CD14-positive monocyte (primary cell): ENCODE measurements at regions not wholly inside any gene's neighbourhood (a gene's known extent, or its start where the extent isn't known, plus 50 kb on each side); places are given as distances from the start of the nearest gene placed in this dataset.

Experiments used
- DNase-seq, 3 donors: peaks; one replicate each; pipeline ENCODE4 v3.0.0-alpha.2; 2011 to 2022
- H2AFZ ChIP-seq: 2 replicates; pipeline ENCODE4 v1.6.0; 2012; ENCODE audit warnings: mild to moderate bottlenecking, low read depth, low read length, inconsistent platforms; ENCODE audit not compliant: insufficient read depth, poor library complexity, severe bottlenecking
- H3K27ac ChIP-seq, 2 donors: 1 replicate in 1 of 2; 2 replicates in 1 of 2; pipeline ENCODE4 v1.5.1; 2012 to 2013; ENCODE audit warnings: low read length in 2 of 2, control low read depth in 1 of 2, inconsistent platforms in 1 of 2, low read depth in 1 of 2, mild to moderate bottlenecking in 1 of 2
- H3K27me3 ChIP-seq, 2 donors: one replicate each; pipeline versions ENCODE4 v1.6.0 to v1.6.1; 2011 to 2013; ENCODE audit warnings: low read length in 2 of 2; ENCODE audit not compliant: control insufficient read depth in 2 of 2, insufficient read depth in 2 of 2
- H3K36me3 ChIP-seq, 2 donors: replicated peaks in 1 of 2; 1 replicate in 1 of 2; 2 replicates in 1 of 2; pipeline versions ENCODE4 v1.5.1 to v1.6.1; 2012 to 2013; ENCODE audit warnings: low read length in 2 of 2, control low read depth in 1 of 2, inconsistent platforms in 1 of 2, mild to moderate bottlenecking in 1 of 2; ENCODE audit not compliant: insufficient read depth in 2 of 2, control insufficient read depth in 1 of 2
- H3K4me1 ChIP-seq, 2 donors: 1 replicate in 1 of 2; 2 replicates in 1 of 2; pipeline versions ENCODE4 v1.5.1 to v1.6.1; 2012 to 2013; ENCODE audit warnings: low read length in 2 of 2, control low read depth in 1 of 2, inconsistent platforms in 1 of 2, mild to moderate bottlenecking in 1 of 2, moderate library complexity in 1 of 2; ENCODE audit not compliant: insufficient read depth in 2 of 2, control insufficient read depth in 1 of 2
- H3K4me2 ChIP-seq: replicated peaks from 2 replicates; pipeline ENCODE3; 2012; ENCODE audit warnings: low read length, moderate library complexity, mild to moderate bottlenecking; ENCODE audit not compliant: poor library complexity, severe bottlenecking; ENCODE audit errors: extremely low read depth
- H3K4me3 ChIP-seq, 3 experiments: fragments of 200-600 bp in 1 of 3; sonication (generic) in 1 of 3; replicated peaks in 1 of 3; 1 replicate in 2 of 3; 2 replicates in 1 of 3; pipeline ENCODE4 v1.5.1; 2011 to 2013; ENCODE audit warnings: low read length in 3 of 3, mild to moderate bottlenecking in 3 of 3, control low read depth in 2 of 3, low read depth in 2 of 3, inconsistent platforms in 1 of 3, moderate library complexity in 1 of 3
- H3K79me2 ChIP-seq: 2 replicates; pipeline ENCODE4 v1.6.0; 2012; ENCODE audit warnings: mild to moderate bottlenecking, control low read depth, inconsistent platforms, low read length, moderate library complexity; ENCODE audit not compliant: insufficient read depth
- H3K9ac ChIP-seq: 2 replicates; pipeline ENCODE4 v1.6.0; 2017; ENCODE audit warnings: low read length, mild to moderate bottlenecking; ENCODE audit not compliant: insufficient read depth, poor library complexity, severe bottlenecking
- H3K9me3 ChIP-seq, 2 donors: replicated peaks in 1 of 2; 1 replicate in 1 of 2; 2 replicates in 1 of 2; pipeline versions ENCODE4 v1.5.1 to v1.6.1; 2012 to 2013; ENCODE audit warnings: low read length in 2 of 2, control low read depth in 1 of 2; ENCODE audit not compliant: control insufficient read depth in 1 of 2, insufficient read depth in 1 of 2
- H4K20me1 ChIP-seq: 2 replicates; pipeline ENCODE4 v1.6.0; 2012; ENCODE audit warnings: mild to moderate bottlenecking, low read length, control low read depth, moderate library complexity; ENCODE audit not compliant: insufficient read depth
- H3K27ac Mint-ChIP-seq, 7 donors: one replicate each; pipeline ENCODE4 v1.8.0; 2020; ENCODE audit warnings: mild to moderate bottlenecking in 7 of 7, mixed read lengths in 7 of 7, moderate library complexity in 6 of 7, inconsistent platforms in 2 of 7
- H3K27me3 Mint-ChIP-seq, 3 donors: one replicate each; pipeline ENCODE4 v1.8.0; 2021 to 2022; ENCODE audit warnings: low read depth in 3 of 3, mild to moderate bottlenecking in 3 of 3, mixed read lengths in 3 of 3, moderate library complexity in 3 of 3, inconsistent platforms in 1 of 3
- H3K36me3 Mint-ChIP-seq, 2 donors: one replicate each; pipeline ENCODE4 v1.8.0; 2020; ENCODE audit warnings: mixed read lengths in 2 of 2, inconsistent platforms in 1 of 2, mild to moderate bottlenecking in 1 of 2
- H3K4me1 Mint-ChIP-seq: one replicate; pipeline ENCODE4 v1.8.0; 2020; ENCODE audit warnings: mild to moderate bottlenecking, mixed read lengths
- H3K4me3 Mint-ChIP-seq, 2 donors: one replicate each; pipeline ENCODE4 v1.8.0; 2020; ENCODE audit warnings: mild to moderate bottlenecking in 2 of 2, mixed read lengths in 2 of 2, moderate library complexity in 1 of 2
- H3K9me3 Mint-ChIP-seq, 7 donors: one replicate each; pipeline ENCODE4 v1.8.0; 2020 to 2022; ENCODE audit warnings: mixed read lengths in 7 of 7, mild to moderate bottlenecking in 6 of 7, moderate library complexity in 6 of 7, inconsistent platforms in 2 of 7
- CTCF ChIP-seq: fragments of 200-600 bp; IDR thresholded peaks from one replicate; pipeline ENCODE4 v1.8.0; 2022; ENCODE audit warnings: antibody characterized with exemption, mild to moderate bottlenecking
- WGBS: methylation state at CpG from one replicate; pipeline ENCODE4 v1.1.5; 2013; ENCODE audit warnings: missing lambda C conversion rate; ENCODE audit not compliant: insufficient coverage; 5-methylcytosine and 5-hydroxymethylcytosine counted together
- intact Hi-C, 2 donors: fragments of 100-400 bp; cut with micrococcal nuclease; formaldehyde crosslinking; loops; one replicate each; pipeline versions ENCODE4 v1.15.0 to v1.15.1; 2023

- Histone ChIP-seq H2AFZ (no peak overlapping the region), H3K36me3 (no peaks in the 10 kb centered on the region), H4K20me1 (no peaks in the 10 kb centered on the region), H3K9me3 (no peaks in the 10 kb centered on the region), H3K4me3 (no peak overlapping the region), H3K27ac (no peak overlapping the region), H3K9ac (no peak overlapping the region), H3K4me1 (no peaks in the 10 kb centered on the region), H3K4me2 (no peak overlapping the region), H3K79me2 (no peaks in the 10 kb centered on the region), H3K27me3 (no peaks in the 10 kb centered on the region)
- Mint-ChIP-seq H3K9me3 (peaks cover 0 to 2% (median 0%) of the 10 kb centered on the region in 7 donors), H3K36me3 (no peaks in the 10 kb centered on the region), H3K4me3 (no peak overlapping the region), H3K4me1 (no peaks in the 10 kb centered on the region), H3K27ac (no peak overlapping the region), H3K27me3 (peaks cover 0 to 4% (median 3%) of the 10 kb centered on the region in 3 donors)
- intact Hi-C loops, result no loop called here
- no CpG with 5 or more reads among the region's 2 CpGs for WGBS
- no peak for TF ChIP-seq CTCF
- DNase-seq, result no peak
These were observed 205.3 kb upstream of the IRX4 start for GRCh38 chr5:2087980-2088379.

DNA sequence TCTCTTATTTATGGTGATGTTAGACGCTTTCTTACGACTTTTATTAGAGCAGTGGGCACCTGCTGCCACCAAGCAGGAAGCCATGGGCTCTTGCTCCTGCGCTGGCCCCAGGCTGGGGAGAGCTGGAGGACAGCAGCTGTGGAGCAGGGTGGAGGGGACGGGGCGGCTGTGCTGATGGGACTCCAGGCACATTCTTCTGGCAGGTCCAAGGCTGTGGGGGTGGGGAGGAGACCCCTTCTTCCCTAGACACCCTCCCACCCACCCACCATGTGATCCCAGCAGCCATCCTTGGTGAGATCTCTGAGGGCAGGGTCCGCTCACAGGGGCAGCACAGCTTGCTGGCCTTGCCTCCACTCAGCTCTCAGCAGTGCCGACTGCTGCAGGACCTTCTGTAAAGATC is 192.6 kb upstream of the IRX4 start:
- H3K4me1 ChIP-seq, result no peaks in the 10 kb centered on the region
- H4K20me1 ChIP-seq, result no peaks in the 10 kb centered on the region
- H3K36me3 Mint-ChIP-seq, result no peaks in the 10 kb centered on the region
- no peak for TF ChIP-seq CTCF
- no peaks in the 10 kb centered on the region for H3K79me2 ChIP-seq
- no peak overlapping the region for H3K27ac ChIP-seq
- H3K36me3 ChIP-seq, result no peaks in the 10 kb centered on the region
- no peak for DNase-seq
- H2AFZ ChIP-seq, result no peak overlapping the region
- intact Hi-C loops, result no loop called here
- no peaks in the 10 kb centered on the region for H3K27me3 Mint-ChIP-seq
- 79% methylated on average over 3 of the region's 7 CpGs for WGBS
- H3K9ac ChIP-seq, result no peak overlapping the region
- H3K4me1 Mint-ChIP-seq, result no peaks in the 10 kb centered on the region
- H3K27ac Mint-ChIP-seq, result no peak overlapping the region
- no peak overlapping the region for H3K4me3 ChIP-seq
- H3K4me2 ChIP-seq, result no peak overlapping the region
- H3K27me3 ChIP-seq, result no peaks in the 10 kb centered on the region
- no peak overlapping the region for H3K4me3 Mint-ChIP-seq
- peaks cover 0 to 18% (median 4%) of the 10 kb centered on the region in 7 donors for H3K9me3 Mint-ChIP-seq
- H3K9me3 ChIP-seq, result peaks cover 0 to 5% of the 10 kb centered on the region in 2 donors
